GM23338 (cell line): ENCODE measurements at regions not wholly inside any gene's neighbourhood (a gene's known extent, or its start where the extent isn't known, plus 50 kb on each side); places are given as distances from the start of the nearest gene placed in this dataset.

Experiments
- ATAC-seq: fragments of 200-7000 bp; cut with Tn5 transposase; 3 replicates; pipeline ENCODE4 v1.9.1; 2020
- DNase-seq: peaks from one replicate; pipeline ENCODE4 v3.0.0-alpha.2; 2015; ENCODE audit warnings: low spot score
- H2AFZ ChIP-seq: fragments of 200-600 bp; sonication (generic); 2 replicates; pipeline ENCODE4 v1.8.0; 2016; ENCODE audit warnings: antibody characterized with exemption, mild to moderate bottlenecking, moderate library complexity
- H3F3A ChIP-seq: fragments of 200-600 bp; sonication (generic); replicated peaks from 2 replicates; pipeline ENCODE4 v1.8.0; 2017; ENCODE audit warnings: antibody characterized with exemption, mixed run types, low read depth
- H3K27ac ChIP-seq: fragments of 200-600 bp; sonication (generic); 2 replicates; pipeline ENCODE4 v1.6.1; 2016; ENCODE audit warnings: low read depth
- H3K27me3 ChIP-seq: fragments of 200-600 bp; sonication (generic); 2 replicates; pipeline ENCODE4 v1.8.0; 2016; ENCODE audit warnings: mild to moderate bottlenecking, mixed run types, moderate library complexity; ENCODE audit not compliant: insufficient read depth
- H3K36me3 ChIP-seq: fragments of 200-600 bp; sonication (generic); 2 replicates; pipeline ENCODE4 v1.8.0; 2016; ENCODE audit warnings: mild to moderate bottlenecking; ENCODE audit not compliant: insufficient read depth
- H3K4me1 ChIP-seq: fragments of 200-600 bp; sonication (generic); 2 replicates; pipeline ENCODE4 v1.8.0; 2016; ENCODE audit warnings: mild to moderate bottlenecking, moderate library complexity; ENCODE audit not compliant: insufficient read depth
- H3K4me2 ChIP-seq: fragments of 200-600 bp; sonication (generic); 2 replicates; pipeline ENCODE4 v1.7.1; 2017; ENCODE audit warnings: mixed run types
- H3K4me3 ChIP-seq: fragments of 200-600 bp; sonication (generic); 2 replicates; pipeline ENCODE4 v1.6.1; 2016; ENCODE audit warnings: mixed run types
- H3K79me2 ChIP-seq: fragments of 200-600 bp; sonication (generic); replicated peaks from 2 replicates; pipeline ENCODE4 v1.8.0; 2017; ENCODE audit warnings: mild to moderate bottlenecking; ENCODE audit not compliant: insufficient read depth
- H3K9me2 ChIP-seq: fragments of 200-600 bp; sonication (generic); 2 replicates; pipeline ENCODE4 v1.8.0; 2017; ENCODE audit not compliant: insufficient read depth
- H4K20me1 ChIP-seq: fragments of 200-600 bp; sonication (generic); replicated peaks from 2 replicates; pipeline ENCODE4 v1.8.0; 2017; ENCODE audit warnings: mild to moderate bottlenecking; ENCODE audit not compliant: insufficient read depth
- H3K27ac Mint-ChIP-seq: 2 replicates; pipeline ENCODE4 v1.8.0; 2020; ENCODE audit warnings: inconsistent platforms, mild to moderate bottlenecking, moderate library complexity, mixed read lengths
- H3K27me3 Mint-ChIP-seq: 3 replicates; pipeline ENCODE4 v1.8.0; 2022; ENCODE audit warnings: low read depth, mild to moderate bottlenecking, moderate library complexity, mixed read lengths, inconsistent platforms; ENCODE audit not compliant: insufficient read depth, poor library complexity
- H3K36me3 Mint-ChIP-seq: 3 replicates; pipeline ENCODE4 v1.8.0; 2021; ENCODE audit warnings: low read depth, mild to moderate bottlenecking, inconsistent platforms, moderate library complexity, mixed read lengths
- H3K4me1 Mint-ChIP-seq: 3 replicates; pipeline ENCODE4 v1.8.0; 2020; ENCODE audit warnings: mild to moderate bottlenecking, inconsistent platforms, mixed read lengths
- H3K4me3 Mint-ChIP-seq: 3 replicates; pipeline ENCODE4 v1.8.0; 2021; ENCODE audit warnings: moderate library complexity, mild to moderate bottlenecking, inconsistent platforms, mixed read lengths
- H3K9me3 Mint-ChIP-seq: 3 replicates; pipeline ENCODE4 v1.8.0; 2020; ENCODE audit warnings: moderate library complexity, mild to moderate bottlenecking, inconsistent platforms, mixed read lengths
- CREB1 ChIP-seq: fragments of 250-450 bp; sonication (Bioruptor Pico); IDR thresholded peaks from 2 replicates; pipeline ENCODE4 v1.5.0; 2020; ENCODE audit warnings: low read depth, mild to moderate bottlenecking, moderate library complexity
- ETS1 ChIP-seq: IDR thresholded peaks from 2 replicates; pipeline ENCODE4 v1.6.1; 2016; ENCODE audit warnings: antibody characterized with exemption
- EZH2 ChIP-seq: fragments of 200-600 bp; sonication (generic); IDR thresholded peaks from one replicate; pipeline ENCODE4 v1.8.0; 2017; ENCODE audit warnings: antibody characterized with exemption, mild to moderate bottlenecking, low read depth; ENCODE audit not compliant: unreplicated experiment
- EZH2phosphoT487 ChIP-seq: fragments of 200-600 bp; sonication (generic); IDR thresholded peaks from one replicate; pipeline ENCODE4 v1.8.1; 2018; ENCODE audit warnings: antibody characterized with exemption; ENCODE audit not compliant: unreplicated experiment
- JUNB ChIP-seq: IDR thresholded peaks from one replicate; pipeline ENCODE4 v1.6.1; 2016; ENCODE audit warnings: antibody characterized with exemption; ENCODE audit not compliant: unreplicated experiment
- NANOG ChIP-seq: IDR thresholded peaks from 2 replicates; pipeline ENCODE4 v1.6.1; 2016; ENCODE audit warnings: antibody characterized with exemption, borderline replicate concordance
- POLR2AphosphoS5 ChIP-seq: IDR thresholded peaks from 2 replicates; pipeline ENCODE4 v1.6.1; 2016; ENCODE audit warnings: antibody characterized with exemption, low read depth
- STAT1 ChIP-seq: IDR thresholded peaks from one replicate; pipeline ENCODE4 v1.6.1; 2016; ENCODE audit warnings: antibody characterized with exemption; ENCODE audit not compliant: unreplicated experiment
- ZNF114 ChIP-seq: fragments of 250-450 bp; sonication (Bioruptor Pico); IDR thresholded peaks from 2 replicates; pipeline ENCODE4 v1.5.0; 2020; ENCODE audit warnings: mild to moderate bottlenecking, moderate library complexity
- ZNF331 ChIP-seq: fragments of 250-450 bp; sonication (Bioruptor Pico); IDR thresholded peaks from 2 replicates; pipeline ENCODE4 v1.5.0; 2020; ENCODE audit warnings: low read depth, mild to moderate bottlenecking, moderate library complexity
- ZNF462 ChIP-seq: fragments of 250-450 bp; sonication (Bioruptor Pico); IDR thresholded peaks from 2 replicates; pipeline ENCODE4 v1.5.0; 2020; ENCODE audit warnings: mild to moderate bottlenecking, moderate library complexity
- TF ChIP-seq, protein P1 (sequence below), 2 experiments: fragments of 200-600 bp in 1 of 2; sonication (generic) in 1 of 2; conservative IDR thresholded peaks; 2 replicates each; pipeline versions ENCODE4 v1.5.1 to v1.6.1; 2016 to 2017; ENCODE audit warnings: antibody characterized with exemption in 2 of 2, low read depth in 2 of 2, mild to moderate bottlenecking in 2 of 2, moderate library complexity in 1 of 2
- TF ChIP-seq, protein P2 (sequence below): IDR thresholded peaks from one replicate; pipeline ENCODE4 v1.6.1; 2018; ENCODE audit warnings: antibody characterized with exemption; ENCODE audit not compliant: unreplicated experiment

GRCh38 chr1:99173900-99174299 is 90.4 kb upstream of the PLPPR4 start (continued):
- no peak for TF ChIP-seq ZNF462 (CRISPR knock-in tag)
- no peak for TF ChIP-seq STAT1
- no peak for TF ChIP-seq ZNF114 (CRISPR knock-in tag)
- no peak for TF ChIP-seq EZH2phosphoT487
- no peak for TF ChIP-seq ZNF331
- TF ChIP-seq, protein P1, sequence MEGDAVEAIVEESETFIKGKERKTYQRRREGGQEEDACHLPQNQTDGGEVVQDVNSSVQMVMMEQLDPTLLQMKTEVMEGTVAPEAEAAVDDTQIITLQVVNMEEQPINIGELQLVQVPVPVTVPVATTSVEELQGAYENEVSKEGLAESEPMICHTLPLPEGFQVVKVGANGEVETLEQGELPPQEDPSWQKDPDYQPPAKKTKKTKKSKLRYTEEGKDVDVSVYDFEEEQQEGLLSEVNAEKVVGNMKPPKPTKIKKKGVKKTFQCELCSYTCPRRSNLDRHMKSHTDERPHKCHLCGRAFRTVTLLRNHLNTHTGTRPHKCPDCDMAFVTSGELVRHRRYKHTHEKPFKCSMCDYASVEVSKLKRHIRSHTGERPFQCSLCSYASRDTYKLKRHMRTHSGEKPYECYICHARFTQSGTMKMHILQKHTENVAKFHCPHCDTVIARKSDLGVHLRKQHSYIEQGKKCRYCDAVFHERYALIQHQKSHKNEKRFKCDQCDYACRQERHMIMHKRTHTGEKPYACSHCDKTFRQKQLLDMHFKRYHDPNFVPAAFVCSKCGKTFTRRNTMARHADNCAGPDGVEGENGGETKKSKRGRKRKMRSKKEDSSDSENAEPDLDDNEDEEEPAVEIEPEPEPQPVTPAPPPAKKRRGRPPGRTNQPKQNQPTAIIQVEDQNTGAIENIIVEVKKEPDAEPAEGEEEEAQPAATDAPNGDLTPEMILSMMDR (conservative IDR thresholded peaks at IDR 0.05; ENCODE audit: low read depth in 2 of 2): no peak
- no peak for TF ChIP-seq POLR2AphosphoS5
- no peak for TF ChIP-seq JUNB
- TF ChIP-seq EZH2: no peak
- no peak for TF ChIP-seq NANOG

- H3K4me3 ChIP-seq: no peak overlapping the region
- no peaks in the 10 kb centered on the region for H3K36me3 ChIP-seq
- no peak overlapping the region for H3K27ac Mint-ChIP-seq
- H3K27me3 Mint-ChIP-seq: no peaks in the 10 kb centered on the region
- H3K36me3 Mint-ChIP-seq: no peaks in the 10 kb centered on the region
- H3F3A ChIP-seq: no peaks in the 10 kb centered on the region
- no peak for DNase-seq
- H3K27me3 ChIP-seq: no peaks in the 10 kb centered on the region
- no peak for ATAC-seq
- H3K4me1 Mint-ChIP-seq: no peaks in the 10 kb centered on the region
- H4K20me1 ChIP-seq: no peaks in the 10 kb centered on the region
- H3K9me3 Mint-ChIP-seq: no peaks in the 10 kb centered on the region
- H2AFZ ChIP-seq: no peak overlapping the region
- no peak overlapping the region for H3K4me2 ChIP-seq
- H3K4me1 ChIP-seq: no peaks in the 10 kb centered on the region
- no peaks in the 10 kb centered on the region for H3K79me2 ChIP-seq
- H3K4me3 Mint-ChIP-seq: no peak overlapping the region
- H3K27ac ChIP-seq: no peak overlapping the region
- no peaks in the 10 kb centered on the region for H3K9me2 ChIP-seq
- TF ChIP-seq ETS1 (no peak), ZNF331 (no peak), JUNB (no peak), CREB1 (CRISPR knock-in tag) (no peak), NANOG (no peak), EZH2phosphoT487 (no peak), STAT1 (no peak), ZNF114 (CRISPR knock-in tag) (no peak), POLR2AphosphoS5 (no peak)
- TF ChIP-seq, protein P2, sequence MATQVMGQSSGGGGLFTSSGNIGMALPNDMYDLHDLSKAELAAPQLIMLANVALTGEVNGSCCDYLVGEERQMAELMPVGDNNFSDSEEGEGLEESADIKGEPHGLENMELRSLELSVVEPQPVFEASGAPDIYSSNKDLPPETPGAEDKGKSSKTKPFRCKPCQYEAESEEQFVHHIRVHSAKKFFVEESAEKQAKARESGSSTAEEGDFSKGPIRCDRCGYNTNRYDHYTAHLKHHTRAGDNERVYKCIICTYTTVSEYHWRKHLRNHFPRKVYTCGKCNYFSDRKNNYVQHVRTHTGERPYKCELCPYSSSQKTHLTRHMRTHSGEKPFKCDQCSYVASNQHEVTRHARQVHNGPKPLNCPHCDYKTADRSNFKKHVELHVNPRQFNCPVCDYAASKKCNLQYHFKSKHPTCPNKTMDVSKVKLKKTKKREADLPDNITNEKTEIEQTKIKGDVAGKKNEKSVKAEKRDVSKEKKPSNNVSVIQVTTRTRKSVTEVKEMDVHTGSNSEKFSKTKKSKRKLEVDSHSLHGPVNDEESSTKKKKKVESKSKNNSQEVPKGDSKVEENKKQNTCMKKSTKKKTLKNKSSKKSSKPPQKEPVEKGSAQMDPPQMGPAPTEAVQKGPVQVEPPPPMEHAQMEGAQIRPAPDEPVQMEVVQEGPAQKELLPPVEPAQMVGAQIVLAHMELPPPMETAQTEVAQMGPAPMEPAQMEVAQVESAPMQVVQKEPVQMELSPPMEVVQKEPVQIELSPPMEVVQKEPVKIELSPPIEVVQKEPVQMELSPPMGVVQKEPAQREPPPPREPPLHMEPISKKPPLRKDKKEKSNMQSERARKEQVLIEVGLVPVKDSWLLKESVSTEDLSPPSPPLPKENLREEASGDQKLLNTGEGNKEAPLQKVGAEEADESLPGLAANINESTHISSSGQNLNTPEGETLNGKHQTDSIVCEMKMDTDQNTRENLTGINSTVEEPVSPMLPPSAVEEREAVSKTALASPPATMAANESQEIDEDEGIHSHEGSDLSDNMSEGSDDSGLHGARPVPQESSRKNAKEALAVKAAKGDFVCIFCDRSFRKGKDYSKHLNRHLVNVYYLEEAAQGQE: no peak
These were observed 87.5 kb upstream of the PLPPR4 start for GRCh38 chr1:99176753-99177152.
